Amniotic stem cell (primary cell): ENCODE measurements at regions not wholly inside any gene's neighbourhood (a gene's known extent, or its start where the extent isn't known, plus 50 kb on each side); places are given as distances from the start of the nearest gene placed in this dataset.

Experiments
- DNase-seq: peaks from one replicate; lab custom pipeline; 2025; lab: John Stamatoyannopoulos, UW

DNA sequence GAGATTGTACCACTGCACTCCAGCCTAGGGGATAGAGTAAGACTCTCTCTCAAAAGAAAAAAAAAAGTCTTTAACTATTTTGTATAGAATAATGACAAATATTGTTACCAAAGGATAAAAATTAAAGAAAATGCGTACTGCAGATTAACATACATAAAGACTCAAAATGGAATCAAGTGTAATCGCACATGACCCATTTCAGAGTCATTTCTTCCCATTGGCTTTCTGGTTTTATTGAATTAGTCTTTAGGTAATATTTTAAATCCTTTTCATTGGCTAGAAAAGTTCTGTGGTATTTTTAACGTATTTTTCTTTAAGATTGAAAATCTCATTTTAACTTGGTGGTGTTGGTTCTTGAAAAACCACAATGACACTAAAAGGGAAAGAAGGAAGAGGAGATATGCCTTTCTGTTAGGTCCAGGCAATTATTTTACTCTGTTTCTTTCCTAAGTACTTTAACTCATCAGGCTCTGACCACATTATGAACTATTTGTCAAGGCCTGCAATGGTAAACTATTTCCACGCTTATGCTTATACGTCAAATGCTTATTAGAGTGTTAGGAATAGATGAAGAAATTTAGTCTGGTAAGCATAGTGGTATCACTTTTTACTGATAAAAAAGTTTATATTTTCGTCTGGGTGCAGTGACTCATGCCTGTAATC, 52.3 kb downstream of the PLEKHG1 start:
- DNase-seq: no peak

DNA sequence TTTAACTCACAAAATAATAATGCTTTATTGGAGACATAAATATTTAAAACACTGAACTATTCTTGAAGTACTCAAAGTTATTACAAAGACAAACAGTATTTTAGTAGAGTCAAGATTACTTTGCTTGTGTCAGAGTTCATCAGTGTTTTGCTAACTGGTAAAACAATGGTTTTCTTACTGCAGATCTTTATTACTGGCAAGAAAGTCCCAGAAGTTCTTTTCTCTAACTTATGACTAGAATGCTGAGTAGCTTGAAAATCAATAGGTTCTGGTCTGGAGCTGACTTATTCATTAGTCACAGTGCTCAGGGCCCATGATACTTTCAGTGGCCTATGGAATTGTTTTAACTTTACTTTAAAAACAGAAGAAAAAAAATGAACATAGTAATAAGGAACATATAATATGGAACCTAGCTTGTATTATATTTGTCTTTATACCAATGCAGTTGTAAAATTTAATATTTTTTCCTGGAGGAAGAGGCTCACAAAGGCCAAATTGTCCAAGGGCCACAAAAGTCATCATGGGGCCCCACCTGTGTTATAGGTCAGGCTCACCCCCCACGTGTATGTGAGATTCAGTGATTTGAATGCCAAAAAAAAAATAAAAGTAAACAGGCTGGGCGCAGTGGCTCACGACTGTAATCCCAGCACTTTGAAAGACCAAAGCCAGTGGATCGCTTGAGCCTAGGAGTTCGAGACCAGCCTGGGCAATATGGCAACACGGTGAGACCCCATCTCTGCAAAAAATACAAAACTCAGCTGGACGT, 53.3 kb downstream of the PLEKHG1 start:
- no peak for DNase-seq

DNA sequence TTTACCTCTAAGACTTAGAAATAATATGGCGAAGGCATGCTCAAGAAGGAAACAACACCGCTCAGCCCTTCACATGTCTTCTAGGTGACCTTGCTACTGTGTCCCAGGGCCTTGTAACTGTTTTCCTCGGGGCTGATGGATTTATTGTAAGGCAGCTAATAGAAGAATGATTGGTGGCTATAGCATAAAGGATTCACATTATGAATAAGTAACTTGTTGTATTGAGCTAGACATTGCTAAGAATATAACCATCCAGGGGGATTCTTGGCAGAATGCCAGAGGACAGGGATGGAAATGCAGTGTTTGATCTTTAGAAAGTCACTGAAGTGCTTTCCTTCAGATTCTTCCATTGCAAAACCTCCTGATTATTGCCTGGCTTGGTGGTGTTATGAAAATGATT, 54.9 kb downstream of the PLEKHG1 start:
- DNase-seq: no peak

DNA sequence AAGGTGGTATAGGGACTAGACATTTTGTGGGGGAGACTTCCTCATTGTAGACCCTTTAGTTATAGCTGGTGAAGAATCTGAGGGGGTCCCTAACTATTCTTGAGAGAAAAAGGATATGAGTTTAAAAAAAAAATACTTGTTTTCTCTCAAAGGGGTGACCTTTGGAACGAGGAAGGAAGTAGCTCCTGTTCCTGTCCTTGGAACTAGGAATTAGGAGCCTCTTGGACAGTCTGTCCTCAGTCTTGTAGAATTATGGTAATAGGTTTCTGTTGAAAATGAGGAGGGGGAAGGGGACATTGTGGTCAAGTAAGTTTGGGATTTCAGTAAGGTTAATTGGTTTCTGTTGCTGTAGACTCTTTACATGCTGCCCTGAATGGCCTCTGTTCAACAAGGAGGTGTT, 56.5 kb downstream of the PLEKHG1 start:
- DNase-seq: no peak

DNA sequence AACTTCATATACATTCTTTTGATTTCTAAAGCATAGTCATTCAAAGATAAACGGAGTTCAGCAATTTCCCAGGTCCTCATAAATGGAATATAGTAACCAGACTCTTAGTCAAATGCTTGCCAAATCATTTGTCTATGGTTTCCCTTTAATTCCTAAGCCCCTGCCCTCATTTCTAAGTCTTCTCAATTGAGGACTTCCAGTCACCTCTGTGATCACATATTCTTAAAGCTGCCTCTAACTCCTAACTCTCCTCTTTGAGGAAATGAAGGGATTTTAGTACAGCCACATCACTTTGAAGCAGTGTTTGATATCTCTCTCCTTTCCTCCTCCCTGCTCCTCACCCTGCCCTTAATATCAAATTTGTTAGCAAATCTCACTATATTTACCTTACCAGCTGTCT, 58.7 kb downstream of the PLEKHG1 start:
- DNase-seq: no peak

DNA sequence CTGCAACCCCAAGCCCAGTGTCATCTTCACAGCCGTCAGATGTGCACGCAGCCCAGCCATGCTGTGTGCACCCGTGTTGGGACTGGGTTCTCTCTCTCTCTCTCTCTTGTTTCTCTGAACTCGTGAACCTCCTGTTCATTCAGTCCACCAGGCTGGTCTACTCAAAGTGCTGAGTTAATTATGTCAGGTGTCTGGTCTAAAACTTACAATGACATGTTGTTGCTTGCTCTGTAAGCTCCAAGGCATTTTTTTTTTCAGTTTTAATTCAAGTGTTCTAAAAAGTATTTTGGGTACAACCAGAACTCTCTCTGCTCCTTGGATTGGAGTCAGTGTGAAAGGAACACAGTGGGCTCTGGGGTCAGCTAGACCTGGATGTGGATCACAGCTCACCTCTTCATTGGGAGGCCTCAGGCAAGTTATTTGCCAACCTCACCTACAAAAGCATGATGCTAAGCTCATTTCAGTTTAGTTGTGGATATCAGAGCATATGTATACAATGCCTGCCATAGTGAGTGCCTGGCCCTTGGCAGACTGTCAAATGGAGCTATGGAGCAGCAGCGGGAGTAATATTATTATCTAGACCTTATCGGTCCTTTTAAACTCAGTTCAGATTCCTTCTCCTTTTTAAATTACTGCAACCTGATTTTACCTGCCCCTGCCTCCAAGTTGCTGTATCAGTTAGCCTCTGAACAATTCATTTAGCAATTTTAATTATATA, 59.5 kb downstream of the PLEKHG1 start:
- no peak for DNase-seq

DNA sequence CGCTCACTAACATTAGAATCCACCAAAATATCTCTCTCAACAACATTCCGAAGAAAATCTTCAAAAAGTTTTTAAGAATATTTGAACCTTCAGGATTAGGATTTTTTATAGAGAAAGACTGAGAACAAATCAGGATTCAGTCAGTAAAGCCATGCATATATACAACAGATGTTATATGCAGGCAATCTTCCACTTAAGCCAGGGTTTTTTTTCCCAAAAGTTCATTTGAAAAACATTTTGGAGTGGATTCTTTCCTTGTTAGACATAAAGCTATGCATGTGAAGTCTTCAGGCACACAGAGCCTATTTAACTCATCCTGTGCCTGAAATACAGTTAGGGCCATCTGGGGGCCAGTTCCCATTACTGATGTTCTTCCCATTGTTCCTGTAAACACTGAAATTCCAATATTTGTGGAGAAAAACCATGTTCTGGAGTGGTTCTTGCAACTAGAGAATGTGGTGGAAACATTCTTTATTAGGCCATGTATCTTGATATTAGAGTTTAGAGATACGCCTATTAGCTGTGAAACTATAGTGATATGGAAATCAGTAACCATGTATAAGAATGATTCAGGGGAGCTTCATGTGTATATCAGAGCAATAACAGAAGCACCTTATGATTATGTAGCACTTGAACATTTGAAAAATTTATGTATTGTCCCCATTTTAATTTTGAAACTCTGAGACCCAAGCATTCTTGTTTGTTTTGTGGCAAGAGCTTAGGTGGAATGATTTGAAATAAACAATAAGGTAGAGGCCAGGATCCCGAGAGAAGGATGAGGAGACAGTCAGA, 61.7 kb downstream of the PLEKHG1 start:
- DNase-seq: no peak

DNA sequence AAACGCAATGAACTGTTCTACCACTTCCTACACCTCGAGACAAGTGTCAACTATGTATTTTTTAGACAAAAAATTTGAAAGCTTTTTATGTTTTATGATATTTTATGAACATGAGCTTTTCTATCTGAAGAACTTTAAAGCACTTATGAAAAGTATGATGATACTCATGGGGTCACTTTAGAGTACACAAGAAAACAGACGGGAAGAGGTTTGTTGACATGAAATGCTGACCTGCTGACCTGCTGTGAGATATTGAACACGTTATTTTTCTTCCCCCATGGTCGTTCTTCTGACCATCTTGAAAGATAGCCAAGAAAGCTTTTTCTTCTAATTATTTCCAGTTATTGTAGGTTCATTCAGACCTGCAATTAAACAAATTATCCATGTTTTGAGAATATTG, 63.1 kb downstream of the PLEKHG1 start:
- DNase-seq: no peak

DNA sequence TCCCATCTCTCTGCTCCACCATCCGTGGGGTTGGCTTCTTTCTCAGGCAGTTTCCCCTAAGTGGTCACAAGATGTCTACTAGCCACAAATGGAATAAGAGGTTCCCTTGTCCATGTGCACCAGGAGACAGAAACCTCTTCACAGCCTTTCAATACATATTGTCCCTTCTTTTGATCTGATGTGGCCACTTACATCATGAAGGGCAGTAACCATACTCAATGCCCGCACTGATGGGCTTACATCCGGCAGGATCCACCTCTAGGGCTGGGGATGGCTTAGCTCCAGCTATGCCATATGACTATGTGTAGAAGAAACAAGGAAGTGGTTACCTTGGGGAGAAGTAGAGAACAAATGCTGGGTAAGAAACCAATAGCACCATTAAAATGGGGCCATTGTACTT, 64.4 kb downstream of the PLEKHG1 start:
- no peak for DNase-seq

DNA sequence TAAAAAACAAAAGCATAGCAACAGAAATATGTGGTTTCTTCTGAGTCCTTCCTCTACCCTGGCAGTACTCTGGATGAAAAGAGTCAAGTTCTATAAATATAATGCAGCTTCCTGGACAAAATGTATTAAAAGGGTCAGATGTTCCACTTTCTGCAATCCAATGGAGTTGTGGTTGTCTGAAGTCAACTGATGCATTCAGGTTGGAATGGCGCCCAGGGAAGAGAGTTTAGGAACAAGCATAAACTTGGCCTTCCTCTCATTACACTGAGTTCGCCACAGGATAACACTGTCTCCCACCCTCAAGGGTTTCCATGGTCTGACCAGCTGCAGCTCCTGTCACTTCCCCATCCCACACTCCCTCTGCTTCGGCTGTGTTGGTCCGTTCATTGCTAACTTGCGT, 66.4 kb downstream of the PLEKHG1 start:
- no peak for DNase-seq

DNA sequence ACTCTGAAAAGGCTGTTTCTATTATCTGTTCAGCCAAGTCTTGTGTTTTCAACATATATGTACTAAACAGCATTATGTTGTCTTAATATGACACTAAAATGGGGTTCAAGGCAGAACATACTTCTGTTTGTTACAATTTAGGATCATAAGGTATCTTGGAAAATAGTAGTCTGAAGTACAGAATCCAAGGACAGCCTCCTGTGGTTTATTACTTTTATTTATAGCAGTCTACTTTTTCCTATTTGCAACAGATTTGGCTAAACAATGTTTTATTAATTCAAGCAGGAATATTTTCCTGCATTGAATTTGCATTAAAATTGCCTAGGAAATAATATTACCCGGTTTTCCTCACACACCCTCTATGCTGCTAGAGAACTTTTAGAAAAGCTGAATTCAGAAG, 67.7 kb downstream of the PLEKHG1 start:
- no peak for DNase-seq

DNA sequence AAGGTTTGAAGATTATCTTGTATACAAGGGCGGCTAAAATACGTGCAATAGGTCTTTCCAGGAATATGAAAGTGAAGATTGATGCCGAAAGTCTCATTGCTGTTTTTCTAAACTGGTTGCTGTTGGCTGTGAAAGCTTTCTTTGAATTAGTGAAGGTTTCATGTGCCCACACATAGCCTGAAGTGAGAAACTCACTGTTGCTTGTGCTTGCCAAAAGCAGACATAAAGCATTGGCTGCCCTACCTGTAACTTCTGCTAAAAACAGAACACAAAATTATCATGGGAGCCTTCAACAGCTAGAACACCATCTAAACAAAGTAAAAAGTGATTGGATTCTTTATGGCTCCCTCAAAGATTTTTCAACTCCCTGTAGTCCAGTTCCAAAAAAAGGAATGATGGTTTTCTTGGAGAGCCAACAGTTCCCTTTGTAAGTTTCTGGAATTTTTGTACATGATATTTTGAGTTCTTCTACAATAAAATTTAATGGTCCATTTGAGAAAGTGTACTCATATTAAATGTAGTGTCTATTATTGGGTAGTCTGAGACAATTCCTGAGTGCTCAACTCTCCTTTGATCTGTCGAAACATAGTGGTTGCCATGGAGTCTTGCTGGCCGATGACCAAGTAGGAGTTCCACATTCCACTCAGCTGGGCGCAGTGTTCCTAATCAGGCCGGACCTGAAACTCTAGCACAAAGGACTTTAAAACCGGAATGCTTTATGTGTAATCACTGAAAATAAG, 68.5 kb downstream of the PLEKHG1 start:
- DNase-seq: peak; percentile 1

DNA sequence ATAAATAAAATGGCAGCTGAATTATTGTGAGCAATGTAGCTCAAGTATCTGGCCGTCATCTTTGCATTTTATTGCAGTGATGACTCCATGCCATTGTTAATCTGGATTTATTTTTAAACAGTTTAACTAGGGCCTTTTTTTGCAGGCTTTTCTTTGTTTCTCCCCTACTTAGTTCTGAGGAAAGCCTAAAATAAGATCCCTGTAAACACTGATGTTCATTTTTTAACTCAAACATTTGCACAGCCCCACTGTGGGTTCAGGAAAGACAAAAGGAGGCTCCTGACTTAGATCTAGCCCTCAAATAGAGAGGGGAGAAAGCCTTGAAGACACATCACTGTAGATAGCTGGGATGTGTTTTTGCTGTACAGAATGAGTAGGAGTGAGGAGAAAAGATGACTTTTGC, 69.2 kb downstream of the PLEKHG1 start:
- no peak for DNase-seq

DNA sequence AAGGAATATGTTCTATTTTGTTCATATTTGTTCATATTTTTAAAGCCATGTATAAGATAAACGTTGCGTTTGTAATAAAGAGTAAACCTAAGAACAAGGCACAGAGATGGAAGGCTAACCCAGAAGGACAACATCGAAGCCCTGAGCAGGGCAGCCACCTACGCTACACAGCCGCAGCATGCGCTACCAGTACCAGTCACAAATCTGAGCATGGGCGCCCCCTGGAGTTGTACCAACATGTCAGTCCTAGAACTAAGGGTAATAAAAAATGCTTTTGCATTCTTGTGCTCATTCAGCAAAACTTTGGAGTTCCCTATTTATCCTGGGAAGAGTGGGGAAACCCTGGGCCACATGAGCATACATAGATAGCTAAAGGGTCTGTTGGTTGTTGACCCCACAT, 70.6 kb downstream of the PLEKHG1 start:
- no peak for DNase-seq

DNA sequence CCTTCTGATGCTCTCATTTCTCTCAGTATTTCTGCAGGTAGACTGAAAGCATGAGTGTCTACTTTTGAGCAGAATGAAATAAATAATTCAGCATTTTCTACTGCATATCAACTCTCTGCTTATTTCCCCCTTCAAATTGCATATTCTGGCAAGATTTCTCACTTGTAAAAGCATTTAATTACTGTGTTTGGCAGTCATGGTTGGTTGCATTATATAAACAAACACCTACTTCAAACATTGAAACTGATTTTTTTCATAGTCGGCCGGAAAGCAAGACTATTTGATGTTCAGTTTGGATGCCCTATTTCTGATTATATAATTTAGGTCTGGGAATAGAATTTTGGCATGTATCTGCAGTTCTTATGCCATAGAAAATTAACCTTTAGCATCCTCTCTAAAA, 73.1 kb downstream of the PLEKHG1 start:
- DNase-seq: no peak

DNA sequence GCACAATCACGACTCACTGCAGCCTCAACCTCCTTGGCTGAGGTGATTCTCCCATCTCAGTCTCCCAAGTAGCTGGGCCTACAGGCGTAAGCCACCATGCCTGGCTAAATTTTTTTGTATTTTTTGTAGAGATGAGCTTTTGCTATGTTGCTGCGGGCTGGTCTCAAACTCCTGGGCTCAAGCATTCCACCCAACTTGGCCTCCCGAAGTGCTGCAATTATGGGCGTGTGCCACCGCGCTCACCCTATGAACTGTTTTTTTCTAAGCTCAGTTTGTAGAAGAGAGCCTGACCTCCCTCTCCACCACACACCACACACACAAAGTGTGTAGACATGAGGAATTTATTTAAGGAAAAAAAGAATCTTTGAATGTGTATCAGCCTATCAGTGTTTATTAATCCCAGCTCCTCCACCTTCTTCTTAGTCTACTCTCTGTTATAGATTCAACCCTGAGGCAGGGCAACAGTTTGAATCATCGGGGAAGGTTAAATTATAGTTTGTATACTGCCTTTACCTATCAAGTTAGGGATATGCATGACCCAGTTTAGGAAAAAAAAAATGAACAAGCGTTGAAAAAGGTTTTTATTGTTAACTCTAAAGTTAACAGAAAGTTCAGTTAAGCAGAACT, 74.1 kb downstream of the PLEKHG1 start:
- DNase-seq: no peak

DNA sequence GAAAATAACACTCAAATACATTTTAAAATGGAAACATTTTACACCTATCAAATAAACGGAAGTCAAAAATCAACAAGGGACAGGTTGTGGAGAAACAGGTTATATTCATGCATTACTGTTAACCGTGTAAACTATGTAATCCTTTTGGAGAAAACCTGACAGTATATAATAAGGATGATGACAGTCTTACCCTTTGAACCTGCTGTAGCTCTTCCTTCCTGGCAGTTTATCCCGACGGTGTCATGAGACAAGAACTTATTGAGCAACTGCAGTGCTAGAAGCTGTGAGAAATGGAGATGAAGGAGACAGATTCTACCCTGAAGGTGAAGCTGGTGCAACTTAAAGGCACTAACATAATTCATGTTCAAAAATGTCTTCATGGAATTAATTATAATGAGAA, 76.7 kb downstream of the PLEKHG1 start:
- no peak for DNase-seq

DNA sequence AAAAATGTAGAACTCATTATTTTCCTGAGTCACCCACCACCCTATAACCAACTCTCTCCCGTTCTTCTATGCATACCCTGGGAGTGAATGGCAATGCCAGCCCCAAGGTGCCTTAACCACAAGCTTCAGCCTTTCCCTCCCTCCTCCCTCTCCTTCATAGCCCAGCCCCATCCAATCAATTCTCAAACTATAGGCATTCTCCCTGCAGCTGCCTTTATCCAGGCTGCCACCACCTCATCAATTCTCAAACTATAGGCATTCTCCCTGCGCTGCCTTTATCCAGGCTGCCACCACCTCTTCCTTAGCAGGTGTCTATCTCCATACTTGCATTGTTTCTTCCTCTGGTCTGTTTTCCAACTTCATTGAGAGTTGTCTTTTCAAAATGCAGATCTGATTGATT, 77.1 kb downstream of the PLEKHG1 start:
- no peak for DNase-seq

DNA sequence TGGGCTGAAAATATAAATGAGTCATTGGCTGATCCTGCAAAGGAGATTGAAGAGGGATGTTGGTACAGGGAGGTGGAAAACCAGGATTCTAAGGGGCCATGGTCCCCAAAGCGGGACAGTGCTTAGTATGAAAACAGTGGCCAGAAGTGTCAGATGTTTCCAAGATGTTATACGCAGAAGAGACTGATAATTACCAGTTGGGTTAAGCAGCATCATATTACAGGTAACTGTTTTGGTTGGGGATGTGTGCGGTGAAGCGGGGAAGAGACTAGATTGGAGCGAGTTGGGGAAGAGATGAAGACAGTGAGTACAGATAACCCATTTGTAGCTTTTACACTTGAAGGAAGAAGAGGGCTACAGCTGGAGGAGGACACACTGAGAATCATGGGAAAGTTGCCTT, 80.8 kb downstream of the PLEKHG1 start:
- DNase-seq: no peak

DNA sequence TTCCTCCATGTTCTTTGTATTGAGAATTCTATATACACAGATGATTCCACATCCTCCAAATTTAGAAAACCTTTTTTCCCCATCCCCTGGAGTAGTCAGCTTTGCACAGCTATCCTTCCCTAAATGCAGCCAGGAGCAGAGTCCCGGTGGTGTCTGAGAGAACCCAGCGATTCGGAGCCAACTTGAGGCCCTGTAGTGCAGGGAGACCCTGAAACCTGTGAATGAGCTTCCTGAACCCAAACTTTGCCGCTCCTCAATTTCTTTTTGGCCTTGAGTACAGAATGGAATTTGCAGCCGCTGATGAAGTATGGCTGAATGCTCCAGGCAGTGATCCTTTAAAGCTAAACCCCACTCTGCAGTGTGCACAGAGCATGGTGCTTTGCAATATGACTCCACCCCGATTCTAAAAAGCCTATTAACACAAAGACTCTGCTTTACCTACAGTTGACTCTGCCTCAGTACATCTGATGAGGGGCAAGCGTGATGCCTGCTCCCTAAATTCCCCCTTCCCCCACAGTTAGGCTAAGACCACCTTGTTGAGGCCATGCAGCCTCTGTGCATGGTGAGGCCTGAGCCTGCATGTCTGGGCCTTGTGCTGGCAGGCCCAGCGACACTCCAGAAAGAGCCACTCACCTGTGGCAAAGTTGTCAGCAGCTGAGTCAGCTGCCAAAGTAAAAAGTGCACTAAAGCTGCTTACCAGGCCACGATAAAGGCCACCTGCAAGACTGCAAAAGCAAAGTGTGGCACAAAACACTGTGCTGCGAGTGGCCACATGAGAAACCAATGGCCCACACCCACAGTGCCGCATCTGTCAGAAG, 82.1 kb downstream of the PLEKHG1 start:
- DNase-seq: no peak
